GM12892 (cell line): ENCODE measurements at regions not wholly inside any gene's neighbourhood (a gene's known extent, or its start where the extent isn't known, plus 50 kb on each side); places are given as distances from the start of the nearest gene placed in this dataset.

ENCODE experiments used
- POLR2A ChIP-seq: IDR thresholded peaks from 2 replicates; pipeline ENCODE4 v1.6.1; 2011; ENCODE audit warnings: low read depth, low read length, control low read depth
- POLR2AphosphoS5 ChIP-seq: IDR thresholded peaks from 2 replicates; pipeline ENCODE4 v1.6.1; 2011; ENCODE audit warnings: low read depth, low read length, control low read depth
- TAF1 ChIP-seq: IDR thresholded peaks from 2 replicates; pipeline ENCODE4 v1.6.1; 2011; ENCODE audit warnings: low read depth, mild to moderate bottlenecking, control low read depth, low read length, borderline replicate concordance

- no peak for TF ChIP-seq POLR2AphosphoS5
- TF ChIP-seq TAF1 = no peak
- TF ChIP-seq POLR2A = no peak
These were observed 126.3 kb upstream of the C9orf72 start for GRCh38 chr9:27699621-27700020.
